Fibroblast of lung (primary cell): ENCODE measurements at regions not wholly inside any gene's neighbourhood (a gene's known extent, or its start where the extent isn't known, plus 50 kb on each side); places are given as distances from the start of the nearest gene placed in this dataset.

Experiments used
- DNase-seq, 2 donors: peaks; one replicate each; pipeline versions ENCODE4 v3.0.0 to v3.0.0-alpha.2; 2010; ENCODE audit warnings: low read depth in 2 of 2
- H2AFZ ChIP-seq: 2 replicates; pipeline ENCODE4 v1.5.1; 2012; ENCODE audit warnings: low read length, control low read depth, inconsistent platforms
- H3K27ac ChIP-seq: 2 replicates; pipeline ENCODE4 v1.5.1; 2011; ENCODE audit warnings: low read length, control low read depth; ENCODE audit not compliant: insufficient read depth
- H3K27me3 ChIP-seq: 2 replicates; pipeline ENCODE4 v1.5.1; 2011; ENCODE audit warnings: mild to moderate bottlenecking, low read length; ENCODE audit not compliant: control insufficient read depth, insufficient read depth
- H3K36me3 ChIP-seq: 2 replicates; pipeline ENCODE4 v1.5.1; 2011; ENCODE audit warnings: low read length; ENCODE audit not compliant: control insufficient read depth, insufficient read depth
- H3K4me1 ChIP-seq: 2 replicates; pipeline ENCODE4 v1.5.1; 2011; ENCODE audit warnings: low read length; ENCODE audit not compliant: control insufficient read depth, insufficient read depth; ENCODE audit errors: extremely low read depth
- H3K4me2 ChIP-seq: 2 replicates; pipeline ENCODE4 v1.5.1; 2011; ENCODE audit warnings: low read length, control low read depth; ENCODE audit not compliant: insufficient read depth; ENCODE audit errors: extremely low read depth
- H3K4me3 ChIP-seq, 4 experiments: fragments of 200-600 bp in 1 of 4; sonication (generic) in 1 of 4; replicated peaks in 1 of 4; 2 replicates each; pipeline ENCODE4 v1.5.1; 2011 to 2016; ENCODE audit warnings: low read length in 4 of 4, low read depth in 3 of 4, mild to moderate bottlenecking in 3 of 4, control low read depth in 2 of 4, inconsistent platforms in 1 of 4, mixed read lengths in 1 of 4; ENCODE audit not compliant: insufficient read depth in 1 of 4; ENCODE audit errors: control extremely low read depth in 1 of 4
- H3K79me2 ChIP-seq: 2 replicates; pipeline ENCODE4 v1.5.1; 2012; ENCODE audit warnings: mild to moderate bottlenecking, low read length, inconsistent platforms; ENCODE audit not compliant: control insufficient read depth, insufficient read depth
- H3K9ac ChIP-seq: 2 replicates; pipeline ENCODE4 v1.5.1; 2011; ENCODE audit warnings: mild to moderate bottlenecking, low read length, control low read depth; ENCODE audit not compliant: insufficient read depth
- H3K9me3 ChIP-seq: 2 replicates; pipeline ENCODE4 v1.5.1; 2012; ENCODE audit warnings: low read depth, low read length; ENCODE audit not compliant: control insufficient read depth, insufficient read depth
- H4K20me1 ChIP-seq: 2 replicates; pipeline ENCODE4 v1.5.1; 2011; ENCODE audit warnings: low read length; ENCODE audit not compliant: control insufficient read depth, insufficient read depth; ENCODE audit errors: extremely low read depth
- CTCF ChIP-seq, 2 donors: IDR thresholded peaks in 1 of 2; conservative IDR thresholded peaks in 1 of 2; 1 replicate in 1 of 2; 2 replicates in 1 of 2; pipeline ENCODE4 v1.5.1; 2011 to 2012; ENCODE audit warnings: low read length in 2 of 2, control low read depth in 1 of 2, inconsistent platforms in 1 of 2, low read depth in 1 of 2, mild to moderate bottlenecking in 1 of 2
- EZH2 ChIP-seq: IDR thresholded peaks from 2 replicates; pipeline ENCODE4 v1.5.1; 2012; ENCODE audit warnings: low read length, control low read depth, mild to moderate bottlenecking; ENCODE audit errors: missing control alignments

GRCh38 chr1:229075217-229075616, 195.7 kb upstream of the RAB4A start:
- TF ChIP-seq CTCF (conservative IDR thresholded peaks at IDR 0.05 in 1 of 2, IDR thresholded peaks at IDR 0.05 in 1 of 2; ENCODE audit: low read depth in 1 of 2, low read length in 2 of 2) = no peak
- TF ChIP-seq EZH2 = no peak
- no peak overlapping the region for H3K9ac ChIP-seq
- H3K79me2 ChIP-seq = no peaks in the 10 kb centered on the region
- H3K4me3 ChIP-seq = no peak overlapping the region
- no peak for DNase-seq
- no peaks in the 10 kb centered on the region for H4K20me1 ChIP-seq
- H3K4me1 ChIP-seq = no peaks in the 10 kb centered on the region
- H3K4me2 ChIP-seq = no peak overlapping the region
- H3K36me3 ChIP-seq = no peaks in the 10 kb centered on the region
- no peaks in the 10 kb centered on the region for H3K27me3 ChIP-seq
- no peak overlapping the region for H3K27ac ChIP-seq
- no peak overlapping the region for H2AFZ ChIP-seq
- H3K9me3 ChIP-seq = no peaks in the 10 kb centered on the region

GRCh38 chr1:229075716-229076115, 195.2 kb upstream of the RAB4A start:
- no peaks in the 10 kb centered on the region for H3K79me2 ChIP-seq
- no peaks in the 10 kb centered on the region for H4K20me1 ChIP-seq
- H3K4me3 ChIP-seq = no peak overlapping the region
- H3K9ac ChIP-seq = no peak overlapping the region
- H3K27me3 ChIP-seq = no peaks in the 10 kb centered on the region
- H2AFZ ChIP-seq = no peak overlapping the region
- H3K9me3 ChIP-seq = no peaks in the 10 kb centered on the region
- H3K27ac ChIP-seq = no peak overlapping the region
- TF ChIP-seq CTCF (conservative IDR thresholded peaks at IDR 0.05 in 1 of 2, IDR thresholded peaks at IDR 0.05 in 1 of 2; ENCODE audit: low read depth in 1 of 2, low read length in 2 of 2) = no peak
- no peak for TF ChIP-seq EZH2
- no peaks in the 10 kb centered on the region for H3K36me3 ChIP-seq
- H3K4me2 ChIP-seq = no peak overlapping the region
- DNase-seq = peak in 1 of 2 donors; percentile 23
- H3K4me1 ChIP-seq = no peaks in the 10 kb centered on the region

- Histone ChIP-seq H3K4me2 (no peak overlapping the region), H3K4me1 (no peaks in the 10 kb centered on the region), H3K27me3 (no peaks in the 10 kb centered on the region), H3K9ac (no peak overlapping the region), H3K9me3 (no peaks in the 10 kb centered on the region), H3K4me3 (no peak overlapping the region), H3K79me2 (no peaks in the 10 kb centered on the region), H3K27ac (no peak overlapping the region), H3K36me3 (no peaks in the 10 kb centered on the region), H2AFZ (no peak overlapping the region), H4K20me1 (no peaks in the 10 kb centered on the region)
- DNase-seq = no peak
- no peak for TF ChIP-seq CTCF (conservative IDR thresholded peaks at IDR 0.05 in 1 of 2, IDR thresholded peaks at IDR 0.05 in 1 of 2; ENCODE audit: low read depth in 1 of 2, low read length in 2 of 2)
- no peak for TF ChIP-seq EZH2
Observed at GRCh38 chr1:229076195-229076594, 194.7 kb upstream of the RAB4A start.
